Adrenal gland (tissue), 9 donors: ENCODE measurements at regions not wholly inside any gene's neighbourhood (a gene's known extent, or its start where the extent isn't known, plus 50 kb on each side); places are given as distances from the start of the nearest gene placed in this dataset.
"Not testable (repeated sequence)": the region's sequence is repeated elsewhere in the genome, so short reads cannot be mapped to it uniquely, and the experiment has no call there.

ENCODE experiments used
- DNase-seq, 7 donors: peaks; one replicate each; pipeline ENCODE4 v3.0.0-alpha.2; 2019 to 2020
- H3K27ac ChIP-seq, 5 donors: fragments of 200-600 bp; sonication (generic) in 4 of 5; 1 replicate in 3 of 5; 2 replicates in 2 of 5; pipeline versions ENCODE4 v1.5.1 to v1.8.0; 2016 to 2020; ENCODE audit warnings: mild to moderate bottlenecking in 1 of 5
- H3K27me3 ChIP-seq: fragments of 200-600 bp; 2 replicates; pipeline ENCODE4 v1.8.0; 2021
- H3K36me3 ChIP-seq, 2 donors: fragments of 200-600 bp; replicated peaks in 1 of 2; 1 replicate in 1 of 2; 2 replicates in 1 of 2; pipeline versions ENCODE4 v1.5.1 to v1.8.0; 2018 to 2022
- H3K4me1 ChIP-seq, 2 donors: fragments of 200-600 bp; replicated peaks in 1 of 2; 1 replicate in 1 of 2; 2 replicates in 1 of 2; pipeline versions ENCODE4 v1.5.1 to v1.8.0; 2018 to 2021
- H3K4me3 ChIP-seq, 4 donors: fragments of 200-600 bp; sonication (generic) in 3 of 4; one replicate each; pipeline ENCODE4 v1.5.1; 2016 to 2018
- H3K9me3 ChIP-seq, 3 donors: fragments of 200-600 bp; sonication (generic) in 1 of 3; replicated peaks in 1 of 3; 1 replicate in 2 of 3; 2 replicates in 1 of 3; pipeline versions ENCODE4 v1.5.1 to v1.8.0; 2016 to 2021
- POLR2A ChIP-seq, 2 donors: fragments of 450-650 bp; IDR thresholded peaks; one replicate each; pipeline ENCODE4 v1.6.1; 2017; ENCODE audit warnings: antibody characterized with exemption in 2 of 2, mild to moderate bottlenecking in 2 of 2, moderate library complexity in 1 of 2
- WGBS, 4 donors: extraction: QIAGEN DNeasy Blood & Tissue Kit in 2 of 4; methylation state at CpG; one replicate each; pipeline versions ENCODE4 v1.1.5 to v1.1.7; 2013 to 2017; 5-methylcytosine and 5-hydroxymethylcytosine counted together
- intact Hi-C, 2 donors: fragments of 100-400 bp; cut with DNase I; formaldehyde crosslinking; loops; one replicate each; pipeline versions ENCODE4 v1.14.1 to v1.15.0; 2022 to 2023
- TF ChIP-seq, protein P1 (sequence below), 6 experiments: fragments of 450-650 bp in 4 of 6; fragments of 200-600 bp in 2 of 6; sonication (generic) in 1 of 6; IDR thresholded peaks; 1 replicate in 5 of 6; 2 replicates in 1 of 6; pipeline versions ENCODE4 v1.5.1 to v1.8.0; 2016 to 2021; ENCODE audit warnings: antibody characterized with exemption in 6 of 6, mild to moderate bottlenecking in 2 of 6, moderate library complexity in 1 of 6
- donor health status: healthy with polysubstance abuse.
- donor health status: Bipolar disorder and iron deficiency.
- donor health status: DM: yes; HTN: yes; CAD: no.
- donor health status: DM: no; HTN: no; CAD: no.
- donor health status: DM: no; HTN: no; CAD: no.

DNA sequence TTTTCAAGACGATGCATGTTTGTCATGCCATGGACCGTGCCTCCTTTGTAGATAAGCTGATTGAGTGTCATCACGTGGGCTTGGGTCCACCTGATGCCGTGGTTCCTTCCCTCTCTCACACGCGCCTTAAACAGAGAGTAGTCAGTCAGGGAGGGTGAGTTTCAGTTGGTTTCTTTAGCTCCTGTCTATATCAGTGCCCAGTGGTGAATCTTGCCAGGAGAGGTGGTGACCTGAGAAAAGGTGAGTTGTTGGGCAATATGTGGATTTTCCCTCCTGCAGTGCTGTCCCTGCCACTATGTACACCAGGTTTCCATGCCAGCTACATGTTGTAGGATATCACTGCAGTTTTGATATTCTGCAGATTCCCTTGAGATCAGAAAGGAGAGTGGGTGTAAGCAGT is 129.7 kb downstream of the LAT start:
- Histone ChIP-seq H3K27ac (peak overlapping the region in 1 of 5 donors; percentile 77), H3K4me1 (peaks cover 0 to 18% of the 10 kb centered on the region in 2 donors), H3K36me3 (no peaks in the 10 kb centered on the region), H3K9me3 (no peaks in the 10 kb centered on the region), H3K27me3 (no peaks in the 10 kb centered on the region), H3K4me3 (no peak overlapping the region)
- TF ChIP-seq, protein P1, sequence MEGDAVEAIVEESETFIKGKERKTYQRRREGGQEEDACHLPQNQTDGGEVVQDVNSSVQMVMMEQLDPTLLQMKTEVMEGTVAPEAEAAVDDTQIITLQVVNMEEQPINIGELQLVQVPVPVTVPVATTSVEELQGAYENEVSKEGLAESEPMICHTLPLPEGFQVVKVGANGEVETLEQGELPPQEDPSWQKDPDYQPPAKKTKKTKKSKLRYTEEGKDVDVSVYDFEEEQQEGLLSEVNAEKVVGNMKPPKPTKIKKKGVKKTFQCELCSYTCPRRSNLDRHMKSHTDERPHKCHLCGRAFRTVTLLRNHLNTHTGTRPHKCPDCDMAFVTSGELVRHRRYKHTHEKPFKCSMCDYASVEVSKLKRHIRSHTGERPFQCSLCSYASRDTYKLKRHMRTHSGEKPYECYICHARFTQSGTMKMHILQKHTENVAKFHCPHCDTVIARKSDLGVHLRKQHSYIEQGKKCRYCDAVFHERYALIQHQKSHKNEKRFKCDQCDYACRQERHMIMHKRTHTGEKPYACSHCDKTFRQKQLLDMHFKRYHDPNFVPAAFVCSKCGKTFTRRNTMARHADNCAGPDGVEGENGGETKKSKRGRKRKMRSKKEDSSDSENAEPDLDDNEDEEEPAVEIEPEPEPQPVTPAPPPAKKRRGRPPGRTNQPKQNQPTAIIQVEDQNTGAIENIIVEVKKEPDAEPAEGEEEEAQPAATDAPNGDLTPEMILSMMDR (IDR thresholded peaks at IDR 0.05) = no peak
- TF ChIP-seq POLR2A (IDR thresholded peaks at IDR 0.05) = no peak
- WGBS, 4 donors = 80 to 90% (median 84%) methylated on average over 6 of the region's 6 CpGs
- DNase-seq = no peak
- intact Hi-C loops = loop anchor here in 1 of 2 donors (10.0 kb wide), 1 partner anchor 140 kb away; no protein-coding TSS in a partner anchor

DNA sequence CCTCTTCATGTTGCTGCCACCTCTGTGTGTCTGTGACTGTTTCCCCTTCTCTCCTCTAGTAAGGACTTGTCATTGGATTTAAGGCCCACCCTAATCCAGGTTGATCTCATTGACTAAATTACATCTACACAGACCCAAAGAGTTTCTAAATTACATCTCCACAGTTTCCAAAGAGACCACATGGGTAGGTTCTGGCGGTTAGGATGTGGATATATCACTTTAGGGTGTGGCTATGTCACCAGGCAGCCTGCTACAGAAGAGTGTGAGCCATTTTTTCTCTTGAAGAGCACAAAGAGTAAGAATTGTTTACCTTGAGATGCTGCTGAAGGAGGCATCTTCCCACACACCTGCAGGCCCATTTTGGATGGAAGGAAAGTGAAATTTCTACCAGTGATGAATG is 128.6 kb downstream of the LAT start:
- DNase-seq, H3K27me3 ChIP-seq, H3K36me3 ChIP-seq, H3K4me3 ChIP-seq, H3K9me3 ChIP-seq, H3K27ac ChIP-seq: not testable (repeated sequence)
- peaks cover 0 to 16% of the 10 kb centered on the region in 2 donors for H3K4me1 ChIP-seq
- intact Hi-C loops = loop anchor here in 1 of 2 donors (10.0 kb wide), 1 partner anchor 141 kb away; no protein-coding TSS in a partner anchor
- 86 to 100% (median 91%) methylated on average over 1 of the region's 1 CpG for WGBS, 4 donors

- H3K27me3 ChIP-seq = no peaks in the 10 kb centered on the region
- intact Hi-C loops = loop anchor here in 1 of 2 donors (10.0 kb wide), 1 partner anchor 142 kb away; no protein-coding TSS in a partner anchor
- H3K27ac ChIP-seq = no peak overlapping the region
- WGBS, 4 donors = 91 to 98% (median 94%) methylated on average over 4 of the region's 4 CpGs
- H3K4me3 ChIP-seq = no peak overlapping the region
- TF ChIP-seq POLR2A (IDR thresholded peaks at IDR 0.05) = no peak
- TF ChIP-seq, protein P1 (IDR thresholded peaks at IDR 0.05) = no peak
- DNase-seq = no peak
- H3K9me3 ChIP-seq = no peaks in the 10 kb centered on the region
- peaks cover 0 to 10% of the 10 kb centered on the region in 2 donors for H3K4me1 ChIP-seq
- H3K36me3 ChIP-seq = no peaks in the 10 kb centered on the region
These were observed 128.0 kb downstream of the LAT start for GRCh38 chr16:29112755-29113347.

DNA sequence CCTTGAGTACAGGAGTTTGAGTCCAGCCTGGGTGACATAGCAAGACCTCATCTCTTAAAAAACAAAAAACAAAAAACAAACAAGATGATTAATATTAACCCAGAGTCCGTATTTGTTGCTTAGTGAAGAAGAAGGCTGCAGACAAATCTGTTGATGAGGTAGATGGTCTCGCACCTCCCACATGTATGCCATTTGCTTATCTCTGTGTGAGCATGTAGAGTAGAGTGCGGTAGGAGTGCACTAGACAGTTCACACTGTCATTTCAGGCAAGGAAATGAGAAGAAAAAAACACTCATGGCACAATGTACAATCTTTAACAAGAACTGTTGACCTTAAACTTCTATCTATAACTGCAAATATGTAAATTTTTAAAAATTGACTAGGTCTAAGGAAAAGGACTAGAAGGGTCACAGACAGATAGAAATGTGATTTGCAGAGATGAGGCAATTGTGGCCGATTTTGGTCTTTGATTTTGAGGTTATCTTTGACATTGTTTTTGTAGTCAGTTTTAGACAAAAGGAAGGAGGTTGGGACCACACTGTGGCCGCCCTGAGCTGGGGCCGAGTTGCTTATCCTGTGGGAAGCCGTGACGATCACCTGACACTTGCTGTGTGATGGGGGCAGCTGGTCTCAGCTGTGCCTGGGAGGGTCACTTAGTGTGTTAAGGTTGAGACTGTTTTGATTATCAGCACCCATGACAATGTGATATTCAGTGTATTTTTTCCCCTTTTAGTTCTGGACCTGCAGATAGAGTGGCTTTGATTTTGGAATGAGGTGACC is 127.2 kb downstream of the LAT start:
- DNase-seq = not testable (repeated sequence)
- intact Hi-C loops = loop anchor here in 1 of 2 donors (10.0 kb wide), 1 partner anchor 143 kb away; no protein-coding TSS in a partner anchor

DNA sequence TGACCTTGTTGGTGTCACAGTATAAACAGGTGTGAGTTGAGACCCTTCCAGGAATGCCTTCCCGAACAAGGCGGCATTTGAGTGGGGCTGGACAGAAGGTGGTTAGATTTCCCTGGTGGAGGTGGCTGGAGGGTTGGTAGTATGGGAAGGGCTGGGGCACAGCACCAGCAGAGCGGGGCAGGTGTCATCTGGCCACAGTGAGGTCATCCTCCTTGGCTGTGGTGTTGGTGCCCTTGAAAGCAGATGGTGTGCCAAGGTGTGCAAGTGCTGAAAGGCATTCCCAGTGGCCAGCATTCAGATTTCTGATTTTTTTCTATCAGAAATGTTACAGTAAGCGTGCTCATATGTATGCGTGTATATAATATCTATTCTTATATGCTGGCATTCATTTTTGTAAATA is 126.6 kb downstream of the LAT start:
- intact Hi-C loops = loop anchor here in 1 of 2 donors (10.0 kb wide), 1 partner anchor 143 kb away; no protein-coding TSS in a partner anchor
- 88 to 94% (median 89%) methylated on average over 5 of the region's 5 CpGs for WGBS, 4 donors
- Histone ChIP-seq H3K4me3 (no peak overlapping the region), H3K36me3 (no peaks in the 10 kb centered on the region), H3K27me3 (no peaks in the 10 kb centered on the region), H3K27ac (no peak overlapping the region), H3K4me1 (peaks cover 0 to 10% of the 10 kb centered on the region in 2 donors), H3K9me3 (no peaks in the 10 kb centered on the region)
- peak in 1 of 7 donors; percentile 50 for DNase-seq
- no peak for TF ChIP-seq POLR2A (IDR thresholded peaks at IDR 0.05)
- TF ChIP-seq, protein P1 (IDR thresholded peaks at IDR 0.05) = no peak

More for the DNA sequence above, 127.2 kb downstream of the LAT start:
- H3K4me3 ChIP-seq, H3K9me3 ChIP-seq, H3K36me3 ChIP-seq, H3K27ac ChIP-seq, H3K27me3 ChIP-seq: not testable (repeated sequence)
- H3K4me1 ChIP-seq = peaks cover 0 to 10% of the 10 kb centered on the region in 2 donors
- 73 to 86% (median 76%) methylated on average over 8 of the region's 8 CpGs for WGBS, 4 donors

GRCh38 chr16:29108625-29109169 is 123.8 kb downstream of the LAT start:
- H3K9me3 ChIP-seq, H3K4me1 ChIP-seq, H3K4me3 ChIP-seq, H3K27ac ChIP-seq, H3K36me3 ChIP-seq, H3K27me3 ChIP-seq, intact Hi-C loops, DNase-seq: not testable (repeated sequence)
- 73 to 85% (median 82%) methylated on average over 5 to 6 of the region's 6 CpGs for WGBS, 4 donors
